Panc1 (cell line): ENCODE measurements at regions not wholly inside any gene's neighbourhood (a gene's known extent, or its start where the extent isn't known, plus 50 kb on each side); places are given as distances from the start of the nearest gene placed in this dataset.

ENCODE experiments used
- ATAC-seq: fragments of 200-7000 bp; cut with Tn5 transposase; 2 replicates; pipeline ENCODE4 v1.9.1; 2020; ENCODE audit warnings: mild to moderate bottlenecking, moderate library complexity
- BruUV-seq: library from RNA; stranded (reverse); fragments of 400-500 nt; replicated peaks from 2 replicates; lab custom pipeline; 2021; lab: Mats Ljungman, UMichigan
- CTCF ChIA-PET: fragments of 300-600 bp; sonication (Branson Sonifier 250); formaldehyde crosslinking; loops from one replicate; lab custom pipeline; 2022; ENCODE audit warnings: antibody characterized with exemption; lab: Charles Lee
- POLR2A ChIA-PET: fragments of 300-600 bp; sonication (Branson Sonifier 250); formaldehyde crosslinking; loops from one replicate; lab custom pipeline; 2022; ENCODE audit warnings: antibody characterized with exemption; lab: Charles Lee
- DNase-seq: peaks from one replicate; pipeline ENCODE4 v3.0.0-alpha.2; 2010; ENCODE audit warnings: low read depth, low spot score
- H3K27ac ChIP-seq: 2 replicates; pipeline ENCODE4 v1.5.1; 2011; ENCODE audit warnings: mild to moderate bottlenecking, low read length, inconsistent platforms
- H3K27me3 ChIP-seq: fragments of 200-500 bp; sonication (Bioruptor generic); 2 replicates; pipeline ENCODE4 v1.6.0; 2014; ENCODE audit warnings: low read length, inconsistent platforms; ENCODE audit not compliant: control insufficient read depth, insufficient read depth
- H3K36me3 ChIP-seq: fragments of 200-500 bp; sonication (Bioruptor generic); 2 replicates; pipeline ENCODE4 v1.5.1; 2014; ENCODE audit warnings: inconsistent platforms, mild to moderate bottlenecking, low read length, moderate library complexity; ENCODE audit not compliant: control insufficient read depth, insufficient read depth
- H3K4me1 ChIP-seq: 2 replicates; pipeline ENCODE4 v1.5.1; 2011; ENCODE audit warnings: inconsistent platforms, mild to moderate bottlenecking, low read length, moderate library complexity; ENCODE audit not compliant: control insufficient read depth, insufficient read depth
- H3K4me3 ChIP-seq, 2 experiments: 2 replicates each; pipeline ENCODE4 v1.5.1; 2011 to 2012; ENCODE audit warnings: low read depth in 2 of 2, low read length in 2 of 2, mild to moderate bottlenecking in 2 of 2, inconsistent platforms in 1 of 2, moderate library complexity in 1 of 2
- H3K9me3 ChIP-seq: fragments of 200-500 bp; sonication (Bioruptor generic); 2 replicates; pipeline ENCODE4 v1.5.1; 2014; ENCODE audit warnings: low read depth, mild to moderate bottlenecking, inconsistent platforms, low read length, moderate library complexity; ENCODE audit not compliant: control insufficient read depth, insufficient read depth
- CTCF ChIP-seq: fragments of 450-650 bp; IDR thresholded peaks from 2 replicates; pipeline ENCODE4 v1.5.1; 2017; ENCODE audit warnings: mild to moderate bottlenecking
- POLR2AphosphoS5 ChIP-seq: IDR thresholded peaks from 2 replicates; pipeline ENCODE4 v1.6.1; 2012; ENCODE audit warnings: mild to moderate bottlenecking, low read depth, low read length, moderate library complexity
- REST ChIP-seq, 2 experiments: IDR thresholded peaks; 2 replicates each; pipeline ENCODE4 v1.6.1; 2011 to 2012; ENCODE audit warnings: low read depth in 2 of 2, control low read depth in 1 of 2, low read length in 1 of 2, mild to moderate bottlenecking in 1 of 2, moderate library complexity in 1 of 2; ENCODE audit not compliant: insufficient read depth in 1 of 2
- SIN3A ChIP-seq: IDR thresholded peaks from 2 replicates; pipeline ENCODE4 v1.6.1; 2012; ENCODE audit warnings: low read depth, mild to moderate bottlenecking, low read length, moderate library complexity, borderline replicate concordance; ENCODE audit not compliant: insufficient read depth
- TCF7L2 ChIP-seq: IDR thresholded peaks from 2 replicates; pipeline ENCODE4 v1.6.1; 2011; ENCODE audit warnings: mild to moderate bottlenecking, low read depth, low read length, inconsistent platforms
- in situ Hi-C: cut with HindIII; loops from 2 replicates; pipeline ENCODE4 v1.10.0; 2016; ENCODE audit warnings: low sequenced_read_pairs, low pct_unique_long_range_greater_than_20kb
- intact Hi-C: fragments of 100-400 bp; cut with micrococcal nuclease; formaldehyde crosslinking; loops from one replicate; pipeline ENCODE4 v1.10.0; 2022; ENCODE audit not compliant: unreplicated experiment

GRCh38 chr2:39852831-39853230, 73.8 kb upstream of the THUMPD2 start:
- Histone ChIP-seq H3K4me3 (no peak overlapping the region), H3K36me3 (no peaks in the 10 kb centered on the region), H3K27me3 (no peaks in the 10 kb centered on the region), H3K27ac (no peak overlapping the region), H3K9me3 (no peaks in the 10 kb centered on the region), H3K4me1 (peaks cover 3% of the 10 kb centered on the region; the same call in 1 of the 2 replicates)
- intact Hi-C loops, result no loop called here
- in situ Hi-C loops, result no loop called here
- POLR2A ChIA-PET, result no interaction called here
- no peak for TF ChIP-seq TCF7L2
- TF ChIP-seq SIN3A, result no peak
- no peak for TF ChIP-seq CTCF
- no peak for TF ChIP-seq POLR2AphosphoS5
- TF ChIP-seq REST (IDR thresholded peaks at IDR 0.05; ENCODE audit: insufficient read depth in 1 of 2, low read depth in 2 of 2, low read length in 1 of 2), result no peak
- CTCF ChIA-PET, result no interaction called here
- no TSS peak for BruUV-seq
- ATAC-seq (no peak), DNase-seq (no peak)

- no peak for ATAC-seq
- in situ Hi-C loops, result no loop called here
- no peaks in the 10 kb centered on the region for H3K36me3 ChIP-seq
- intact Hi-C loops, result no loop called here
- no peaks in the 10 kb centered on the region for H3K27me3 ChIP-seq
- BruUV-seq, result no TSS peak
- H3K4me1 ChIP-seq, result peaks cover 3% of the 10 kb centered on the region; the same call in 1 of the 2 replicates
- no peak overlapping the region for H3K27ac ChIP-seq
- H3K4me3 ChIP-seq, result no peak overlapping the region
- no peaks in the 10 kb centered on the region for H3K9me3 ChIP-seq
- POLR2A ChIA-PET, result no interaction called here
- TF ChIP-seq POLR2AphosphoS5, result no peak
- peak; percentile 26; the same call in 1 of the 2 replicates for TF ChIP-seq CTCF
- TF ChIP-seq SIN3A, result no peak
- DNase-seq, result no peak
- CTCF ChIA-PET, result no interaction called here
Observed at GRCh38 chr2:39851651-39852110, 72.6 kb upstream of the THUMPD2 start.
